ENCODE measurements at regions not wholly inside any gene's neighbourhood (a gene's known extent, or its start where the extent isn't known, plus 50 kb on each side); places are given as distances from the start of the nearest gene placed in this dataset.

- POLR2A ChIA-PET, result no interaction called here
- Histone ChIP-seq H3K27me3 (ENCODE audit: insufficient read depth) (no peaks in the 10 kb centered on the region), H2AFZ (ENCODE audit: low read depth) (no peak overlapping the region), H3K4me2 (no peak overlapping the region), H3K4me3 (ENCODE audit: low read depth in 2 of 2, low read length in 1 of 2) (no peak overlapping the region), H3K9ac (no peak overlapping the region), H3K36me3 (replicated peaks in 1 of 2; ENCODE audit: control insufficient read depth in 1 of 2, insufficient read depth in 2 of 2, low read length in 1 of 2) (no peaks in the 10 kb centered on the region), H3K4me1 (ENCODE audit: control insufficient read depth in 1 of 2, insufficient read depth in 2 of 2, low read depth in 1 of 2, low read length in 1 of 2) (no peaks in the 10 kb centered on the region), H3K27ac (ENCODE audit: low read depth in 2 of 2, low read length in 1 of 2) (no peak overlapping the region), H3F3A (replicated peaks; ENCODE audit: insufficient read depth) (no peaks in the 10 kb centered on the region), H3K9me3 (no peaks in the 10 kb centered on the region), H3K9me2 (no peaks in the 10 kb centered on the region), H4K20me1 (ENCODE audit: insufficient read depth) (no peaks in the 10 kb centered on the region), H3K79me2 (ENCODE audit: insufficient read depth) (no peaks in the 10 kb centered on the region)
- TF ChIP-seq JUND (IDR thresholded peaks at IDR 0.05) (no peak), FOXM1 (IDR thresholded peaks at IDR 0.05; ENCODE audit: low read depth) (no peak), RXRA (IDR thresholded peaks at IDR 0.05; ENCODE audit: borderline replicate concordance, low read depth) (no peak), EP300 (IDR thresholded peaks at IDR 0.05; ENCODE audit: borderline replicate concordance in 1 of 2, low read depth in 1 of 2, low read length in 1 of 2) (no peak), ZBTB33 (IDR thresholded peaks at IDR 0.05; ENCODE audit: borderline replicate concordance, low read depth) (no peak), MXI1 (IDR thresholded peaks at IDR 0.05; ENCODE audit: low read depth, low read length) (no peak), GABPA (IDR thresholded peaks at IDR 0.05; ENCODE audit: low read depth) (no peak), MEF2A (IDR thresholded peaks at IDR 0.05; ENCODE audit: borderline replicate concordance, low read depth) (no peak)
- no peak for DNase-seq
- WGBS (ENCODE audit: low lambda C conversion rate), result 79% methylated on average over 2 of the region's 2 CpGs
- CTCF ChIA-PET, result no interaction called here
These were observed 52.4 kb upstream of the NLK start for GRCh38 chr17:27990100-27990499.

GRCh38 chr17:27990979-27991378 lies 51.5 kb upstream of the NLK start:
- H3K4me2 ChIP-seq, result no peak overlapping the region
- POLR2A ChIA-PET, result no interaction called here
- H3K9me3 ChIP-seq, result no peaks in the 10 kb centered on the region
- no peak overlapping the region for H3K9ac ChIP-seq
- no peaks in the 10 kb centered on the region for H3F3A ChIP-seq (replicated peaks; ENCODE audit: insufficient read depth)
- CTCF ChIA-PET, result no interaction called here
- H2AFZ ChIP-seq (ENCODE audit: low read depth), result no peak overlapping the region
- no peaks in the 10 kb centered on the region for H4K20me1 ChIP-seq (ENCODE audit: insufficient read depth)
- H3K4me3 ChIP-seq (ENCODE audit: low read depth in 2 of 2, low read length in 1 of 2), result no peak overlapping the region
- H3K4me1 ChIP-seq (ENCODE audit: control insufficient read depth in 1 of 2, insufficient read depth in 2 of 2, low read depth in 1 of 2, low read length in 1 of 2), result no peaks in the 10 kb centered on the region
- TF ChIP-seq EZH2phosphoT487 (IDR thresholded peaks at IDR 0.05; ENCODE audit: borderline replicate concordance, low read depth) (no peak), ELF1 (IDR thresholded peaks at IDR 0.05) (no peak), IRF3 (IDR thresholded peaks at IDR 0.05; ENCODE audit: low read depth, low read length) (no peak), JUND (IDR thresholded peaks at IDR 0.05) (no peak), CTCF (IDR thresholded peaks at IDR 0.05) (no peak), MXI1 (IDR thresholded peaks at IDR 0.05; ENCODE audit: low read depth, low read length) (no peak), TAF1 (IDR thresholded peaks at IDR 0.05; ENCODE audit: borderline replicate concordance, low read depth, low read length) (no peak), EP300 (IDR thresholded peaks at IDR 0.05; ENCODE audit: borderline replicate concordance in 1 of 2, low read depth in 1 of 2, low read length in 1 of 2) (no peak), MEF2A (IDR thresholded peaks at IDR 0.05; ENCODE audit: borderline replicate concordance, low read depth) (no peak), CHD2 (IDR thresholded peaks at IDR 0.05; ENCODE audit: low read length, partially characterized antibody) (no peak), REST (IDR thresholded peaks at IDR 0.05; ENCODE audit: low read depth, low read length) (no peak), ZBTB33 (IDR thresholded peaks at IDR 0.05; ENCODE audit: borderline replicate concordance, low read depth) (no peak), NFIC (IDR thresholded peaks at IDR 0.05; ENCODE audit: borderline replicate concordance) (no peak), NRF1 (IDR thresholded peaks at IDR 0.05; ENCODE audit: low read depth, low read length) (no peak)
- 55% methylated on average over 5 of the region's 5 CpGs for WGBS (ENCODE audit: low lambda C conversion rate)
- no peak overlapping the region for H3K27ac ChIP-seq (ENCODE audit: low read depth in 2 of 2, low read length in 1 of 2)
- DNase-seq, result no peak
- H3K79me2 ChIP-seq (ENCODE audit: insufficient read depth), result no peaks in the 10 kb centered on the region
- H3K9me2 ChIP-seq, result no peaks in the 10 kb centered on the region
- H3K27me3 ChIP-seq (ENCODE audit: insufficient read depth), result no peaks in the 10 kb centered on the region
- H3K36me3 ChIP-seq (replicated peaks in 1 of 2; ENCODE audit: control insufficient read depth in 1 of 2, insufficient read depth in 2 of 2, low read length in 1 of 2), result no peaks in the 10 kb centered on the region

All from SK-N-SH (cell line).